Mesenchymal stem cell (in vitro differentiated cells and primary cell): ENCODE measurements at regions not wholly inside any gene's neighbourhood (a gene's known extent, or its start where the extent isn't known, plus 50 kb on each side); places are given as distances from the start of the nearest gene placed in this dataset.

Experiments used
- DNase-seq: peaks from one replicate; pipeline ENCODE4 v3.0.0-alpha.2; 2013
- H2AFZ ChIP-seq: one replicate; pipeline ENCODE4 v1.6.1; 2013; ENCODE audit warnings: low read depth, mild to moderate bottlenecking, control low read depth, inconsistent platforms, low read length, moderate library complexity
- H2AK5ac ChIP-seq: 2 replicates; pipeline ENCODE4 v1.6.1; 2013; ENCODE audit warnings: low read length, moderate library complexity, mild to moderate bottlenecking, inconsistent platforms; ENCODE audit not compliant: severe bottlenecking
- H2BK120ac ChIP-seq: one replicate; pipeline ENCODE4 v1.6.1; 2013; ENCODE audit warnings: low read depth, mild to moderate bottlenecking, inconsistent platforms, low read length, moderate library complexity
- H2BK12ac ChIP-seq, 2 experiments: one replicate each; pipeline ENCODE4 v1.6.1; 2013; ENCODE audit warnings: inconsistent platforms in 2 of 2, low read length in 2 of 2, mild to moderate bottlenecking in 2 of 2, moderate library complexity in 2 of 2, control low read depth in 1 of 2
- H2BK15ac ChIP-seq: one replicate; pipeline ENCODE4 v1.6.1; 2013; ENCODE audit warnings: mild to moderate bottlenecking, low read depth, inconsistent platforms; ENCODE audit not compliant: poor library complexity, severe bottlenecking
- H2BK5ac ChIP-seq: 2 replicates; pipeline ENCODE4 v1.6.1; 2013; ENCODE audit warnings: low read depth, mild to moderate bottlenecking, low read length, control low read depth, inconsistent platforms; ENCODE audit not compliant: poor library complexity, severe bottlenecking
- H3K14ac ChIP-seq, 2 experiments: one replicate each; pipeline ENCODE4 v1.6.1; 2013; ENCODE audit warnings: inconsistent platforms in 2 of 2, low read length in 2 of 2, control low read depth in 1 of 2, mild to moderate bottlenecking in 1 of 2, moderate library complexity in 1 of 2
- H3K18ac ChIP-seq, 2 experiments: one replicate each; pipeline ENCODE4 v1.6.1; 2013; ENCODE audit warnings: inconsistent platforms in 2 of 2, low read length in 2 of 2, control low read depth in 1 of 2, low read depth in 1 of 2, mild to moderate bottlenecking in 1 of 2
- H3K23ac ChIP-seq, 2 experiments: one replicate each; pipeline ENCODE4 v1.6.1; 2013; ENCODE audit warnings: inconsistent platforms in 2 of 2, low read length in 2 of 2, mild to moderate bottlenecking in 2 of 2, moderate library complexity in 2 of 2, control low read depth in 1 of 2
- H3K27ac ChIP-seq: 2 replicates; pipeline ENCODE4 v1.5.1; 2013; ENCODE audit warnings: mild to moderate bottlenecking, moderate library complexity, low read length, control low read depth, inconsistent platforms; ENCODE audit not compliant: poor library complexity, severe bottlenecking
- H3K27me3 ChIP-seq, 2 experiments: 2 replicates each; pipeline versions ENCODE4 v1.6.1 to v1.7.0; 2013; ENCODE audit warnings: low read length in 2 of 2, mild to moderate bottlenecking in 2 of 2, moderate library complexity in 2 of 2, control low read depth in 1 of 2, inconsistent platforms in 1 of 2; ENCODE audit not compliant: control insufficient read depth in 1 of 2, insufficient read depth in 1 of 2
- H3K36me3 ChIP-seq, 2 experiments: 2 replicates each; pipeline versions ENCODE4 v1.6.1 to v1.7.0; 2013; ENCODE audit warnings: low read length in 2 of 2, control low read depth in 1 of 2, inconsistent platforms in 1 of 2, low read depth in 1 of 2, mild to moderate bottlenecking in 1 of 2; ENCODE audit not compliant: insufficient read depth in 2 of 2, control insufficient read depth in 1 of 2
- H3K4ac ChIP-seq, 2 experiments: one replicate each; pipeline ENCODE4 v1.6.1; 2013; ENCODE audit warnings: inconsistent platforms in 2 of 2, low read length in 2 of 2, mild to moderate bottlenecking in 2 of 2, moderate library complexity in 2 of 2, control low read depth in 1 of 2, low read depth in 1 of 2
- H3K4me1 ChIP-seq: 2 replicates; pipeline ENCODE4 v1.6.1; 2013; ENCODE audit warnings: low read depth, low read length, control low read depth; ENCODE audit not compliant: control insufficient read depth, insufficient read depth
- H3K4me2 ChIP-seq: 2 replicates; pipeline ENCODE4 v1.6.1; 2013; ENCODE audit warnings: low read length, mild to moderate bottlenecking, inconsistent platforms; ENCODE audit not compliant: poor library complexity, severe bottlenecking
- H3K4me3 ChIP-seq, 2 experiments: 2 replicates each; pipeline versions ENCODE4 v1.5.1 to v1.7.0; 2013; ENCODE audit warnings: low read length in 2 of 2, mild to moderate bottlenecking in 2 of 2, control low read depth in 1 of 2, low read depth in 1 of 2; ENCODE audit not compliant: insufficient read depth in 1 of 2
- H3K79me1 ChIP-seq: replicated peaks from 2 replicates; pipeline ENCODE4 v1.6.1; 2013; ENCODE audit warnings: mild to moderate bottlenecking, control low read depth, low read length, inconsistent platforms; ENCODE audit not compliant: poor library complexity, severe bottlenecking
- H3K9ac ChIP-seq: 2 replicates; pipeline ENCODE4 v1.7.0; 2013; ENCODE audit warnings: mild to moderate bottlenecking, low read length, moderate library complexity
- H3K9me3 ChIP-seq: 2 replicates; pipeline ENCODE4 v1.7.0; 2013; ENCODE audit warnings: mild to moderate bottlenecking, low read length; ENCODE audit not compliant: control insufficient read depth
- H4K8ac ChIP-seq: one replicate; pipeline ENCODE4 v1.6.1; 2013; ENCODE audit warnings: inconsistent platforms, mild to moderate bottlenecking, low read length, moderate library complexity
- H4K91ac ChIP-seq: one replicate; pipeline ENCODE4 v1.6.1; 2013; ENCODE audit warnings: mild to moderate bottlenecking, low read length, inconsistent platforms
- WGBS: methylation state at CpG from one replicate; pipeline ENCODE4 v1.1.7; 2013; ENCODE audit warnings: mixed read lengths; 5-methylcytosine and 5-hydroxymethylcytosine counted together

DNA sequence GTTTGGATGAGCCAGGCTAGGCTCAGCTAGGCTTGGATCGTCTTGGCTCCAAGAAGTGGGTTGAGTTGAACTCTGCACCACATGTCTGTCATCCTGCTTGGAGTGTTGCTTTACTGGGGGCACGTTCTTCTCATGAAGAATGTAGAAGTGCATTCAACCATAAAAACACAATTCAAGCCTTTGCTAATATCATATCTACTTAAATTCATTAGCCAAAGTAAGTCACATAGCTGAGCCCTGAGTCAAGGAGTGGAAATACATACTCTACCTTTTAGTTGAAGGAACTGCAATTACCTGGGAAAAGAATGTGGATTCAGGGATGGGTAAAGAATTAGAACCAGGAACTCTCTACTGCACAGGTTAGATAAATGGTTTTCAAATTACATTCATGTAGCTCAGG lies 360.4 kb upstream of the KCNH7 start:
- Histone ChIP-seq H3K23ac (no peak overlapping the region), H3K4ac (no peak overlapping the region), H2BK12ac (no peak overlapping the region), H3K27ac (no peak overlapping the region), H3K18ac (no peak overlapping the region), H3K4me2 (no peak overlapping the region), H4K8ac (no peak overlapping the region), H3K4me1 (peaks cover 2% of the 10 kb centered on the region), H2BK5ac (no peak overlapping the region), H3K9ac (no peak overlapping the region), H3K9me3 (no peaks in the 10 kb centered on the region), H4K91ac (no peak overlapping the region), H2AFZ (no peak overlapping the region), H2AK5ac (no peak overlapping the region), H3K79me1 (no peaks in the 10 kb centered on the region), H3K27me3 (no peaks in the 10 kb centered on the region), H3K4me3 (no peak overlapping the region), H3K14ac (no peak overlapping the region), H3K36me3 (no peaks in the 10 kb centered on the region), H2BK120ac (no peak overlapping the region), H2BK15ac (no peak overlapping the region)
- no peak for DNase-seq
- whole genome bisulfite sequencing, result 83% methylated on average over 1 of the region's 2 CpGs

- DNase-seq, result no peak
- Histone ChIP-seq H3K18ac (no peak overlapping the region), H3K14ac (no peak overlapping the region), H2BK5ac (no peak overlapping the region), H2BK12ac (no peak overlapping the region), H3K4me2 (no peak overlapping the region), H2AK5ac (no peak overlapping the region), H2BK120ac (no peak overlapping the region), H3K79me1 (no peaks in the 10 kb centered on the region), H3K36me3 (no peaks in the 10 kb centered on the region), H3K4ac (no peak overlapping the region), H4K91ac (no peak overlapping the region), H2BK15ac (no peak overlapping the region), H4K8ac (no peak overlapping the region), H2AFZ (no peak overlapping the region), H3K27ac (no peak overlapping the region), H3K4me1 (peaks cover 2% of the 10 kb centered on the region), H3K27me3 (no peaks in the 10 kb centered on the region), H3K9ac (no peak overlapping the region), H3K23ac (no peak overlapping the region), H3K4me3 (no peak overlapping the region), H3K9me3 (no peaks in the 10 kb centered on the region)
- 78% methylated on average over 1 of the region's 1 CpG for WGBS
Measured at GRCh38 chr2:163198007-163198406, 359.4 kb upstream of the KCNH7 start.

- no peaks in the 10 kb centered on the region for H3K27me3 ChIP-seq
- H3K4me2 ChIP-seq, result no peak overlapping the region
- no peak overlapping the region for H2AK5ac ChIP-seq
- H2BK12ac ChIP-seq, result no peak overlapping the region
- H2BK120ac ChIP-seq, result no peak overlapping the region
- H3K79me1 ChIP-seq, result no peaks in the 10 kb centered on the region
- no peak overlapping the region for H4K8ac ChIP-seq
- H3K4me3 ChIP-seq, result no peak overlapping the region
- no peak overlapping the region for H4K91ac ChIP-seq
- no peak overlapping the region for H2AFZ ChIP-seq
- no peak overlapping the region for H2BK15ac ChIP-seq
- no peaks in the 10 kb centered on the region for H3K4me1 ChIP-seq
- H3K23ac ChIP-seq, result no peak overlapping the region
- H3K18ac ChIP-seq, result no peak overlapping the region
- H3K36me3 ChIP-seq, result no peaks in the 10 kb centered on the region
- DNase-seq, result peak; percentile 56
- no peaks in the 10 kb centered on the region for H3K9me3 ChIP-seq
- no peak overlapping the region for H3K14ac ChIP-seq
- H3K9ac ChIP-seq, result no peak overlapping the region
- H3K4ac ChIP-seq, result no peak overlapping the region
- no peak overlapping the region for H3K27ac ChIP-seq
- H2BK5ac ChIP-seq, result no peak overlapping the region
Measured at GRCh38 chr2:163191372-163191771, 352.8 kb upstream of the KCNH7 start.

DNA sequence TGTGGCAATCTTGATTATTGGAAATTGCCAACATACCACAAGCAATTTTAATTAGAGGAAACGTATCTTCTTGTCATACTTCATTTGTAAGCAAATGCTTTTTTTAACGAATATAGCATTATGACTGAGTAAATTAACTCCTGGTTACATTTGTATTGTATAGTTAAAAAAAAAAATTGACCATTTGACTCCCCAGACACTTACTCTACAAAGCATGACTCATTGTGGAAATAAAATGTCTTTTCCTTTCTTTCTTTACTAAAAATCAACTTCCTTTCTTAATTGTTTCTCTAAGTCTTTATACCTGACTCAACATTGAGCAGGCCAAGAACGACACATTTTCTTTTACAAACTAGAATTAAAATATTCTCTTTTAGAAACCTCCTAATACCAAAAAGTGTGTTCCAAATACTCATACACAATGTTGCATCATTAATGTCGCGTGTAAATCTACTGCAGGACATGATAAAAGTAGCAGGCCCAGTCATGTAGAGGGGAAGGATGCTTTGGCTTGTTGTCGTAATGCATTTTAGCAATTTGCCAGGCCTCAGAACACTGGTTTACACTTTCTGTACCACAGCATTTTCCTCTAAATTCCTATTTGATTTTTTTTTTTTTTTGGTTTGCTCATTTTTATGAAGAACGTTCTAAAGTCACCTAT lies 349.6 kb upstream of the KCNH7 start:
- Histone ChIP-seq H3K23ac (no peak overlapping the region), H3K4me2 (no peak overlapping the region), H2BK12ac (no peak overlapping the region), H3K4me1 (no peaks in the 10 kb centered on the region), H3K9ac (no peak overlapping the region), H3K79me1 (no peaks in the 10 kb centered on the region), H3K27me3 (no peaks in the 10 kb centered on the region), H4K91ac (no peak overlapping the region), H2AK5ac (no peak overlapping the region), H4K8ac (no peak overlapping the region), H2AFZ (no peak overlapping the region), H2BK120ac (no peak overlapping the region), H3K27ac (no peak overlapping the region), H2BK5ac (no peak overlapping the region), H2BK15ac (no peak overlapping the region), H3K14ac (no peak overlapping the region), H3K4ac (no peak overlapping the region), H3K9me3 (no peaks in the 10 kb centered on the region), H3K4me3 (no peak overlapping the region), H3K36me3 (no peaks in the 10 kb centered on the region), H3K18ac (no peak overlapping the region)
- WGBS, result 88% methylated on average over 3 of the region's 7 CpGs
- no peak for DNase-seq
